ENCODE measurements at regions not wholly inside any gene's neighbourhood (a gene's known extent, or its start where the extent isn't known, plus 50 kb on each side); places are given as distances from the start of the nearest gene placed in this dataset.

- no peak for TF ChIP-seq CTCF (conservative IDR thresholded peaks at IDR 0.05; ENCODE audit: low read depth, low read length)
- DNase-seq (ENCODE audit: low read depth) = no peak
- H3K4me3 ChIP-seq (ENCODE audit: low read depth, low read length) = no peak overlapping the region
These were observed 70.4 kb upstream of the ATP11B start for GRCh38 chr3:182722907-182723306.

- no peak for TF ChIP-seq CTCF (conservative IDR thresholded peaks at IDR 0.05; ENCODE audit: low read depth, low read length)
- H3K4me3 ChIP-seq (ENCODE audit: low read depth, low read length) = no peak overlapping the region
- DNase-seq (ENCODE audit: low read depth) = no peak
These were observed 69.7 kb upstream of the ATP11B start for GRCh38 chr3:182723596-182723995.

GRCh38 chr3:182725372-182726251 lies 67.7 kb upstream of the ATP11B start:
- DNase-seq (ENCODE audit: low read depth) = no peak
- H3K4me3 ChIP-seq (ENCODE audit: low read depth, low read length) = no peak overlapping the region
- TF ChIP-seq CTCF (conservative IDR thresholded peaks at IDR 0.05; ENCODE audit: low read depth, low read length) = no peak

- DNase-seq (ENCODE audit: low read depth) = no peak
- TF ChIP-seq CTCF (conservative IDR thresholded peaks at IDR 0.05; ENCODE audit: low read depth, low read length) = no peak
- H3K4me3 ChIP-seq (ENCODE audit: low read depth, low read length) = no peak overlapping the region
These were observed 66.8 kb upstream of the ATP11B start for GRCh38 chr3:182726258-182727142.

- no peak for TF ChIP-seq CTCF (conservative IDR thresholded peaks at IDR 0.05; ENCODE audit: low read depth, low read length)
These were observed 65.1 kb upstream of the ATP11B start for GRCh38 chr3:182728238-182728637.

GRCh38 chr3:182729903-182730674 lies 63.2 kb upstream of the ATP11B start:
- H3K4me3 ChIP-seq (ENCODE audit: low read depth, low read length) = no peak overlapping the region
- no peak for TF ChIP-seq CTCF (conservative IDR thresholded peaks at IDR 0.05; ENCODE audit: low read depth, low read length)

More at GRCh38 chr3:182728238-182728637, 65.1 kb upstream of the ATP11B start:
- no peak overlapping the region for H3K4me3 ChIP-seq (ENCODE audit: low read depth, low read length)
- no peak for DNase-seq (ENCODE audit: low read depth)

More at GRCh38 chr3:182729903-182730674, 63.2 kb upstream of the ATP11B start:
- DNase-seq (ENCODE audit: low read depth) = no peak
